ENCODE measurements at regions not wholly inside any gene's neighbourhood (a gene's known extent, or its start where the extent isn't known, plus 50 kb on each side); places are given as distances from the start of the nearest gene placed in this dataset.

DNA sequence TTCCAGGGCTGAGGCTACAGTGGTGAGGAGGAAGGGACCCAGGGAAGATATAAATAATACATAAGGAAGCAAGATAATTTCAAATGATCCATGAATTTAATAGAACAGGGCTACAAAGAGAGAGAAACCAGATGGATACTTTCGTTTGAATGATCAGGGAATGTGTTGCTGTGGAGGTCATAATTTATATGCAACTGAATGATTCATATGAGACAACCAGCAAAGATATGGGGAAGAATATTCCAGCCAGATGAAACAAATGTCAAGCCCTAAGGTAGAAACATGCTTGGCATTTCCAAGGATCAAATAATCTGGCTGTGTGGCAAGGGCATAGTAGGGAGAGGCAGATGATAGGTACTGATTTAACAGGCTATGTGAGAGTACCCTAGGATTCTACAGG lies 84.8 kb upstream of the ZC3H11B start:
- no peaks in the 10 kb centered on the region for H3K36me3 ChIP-seq (ENCODE audit: insufficient read depth, low read length)

DNA sequence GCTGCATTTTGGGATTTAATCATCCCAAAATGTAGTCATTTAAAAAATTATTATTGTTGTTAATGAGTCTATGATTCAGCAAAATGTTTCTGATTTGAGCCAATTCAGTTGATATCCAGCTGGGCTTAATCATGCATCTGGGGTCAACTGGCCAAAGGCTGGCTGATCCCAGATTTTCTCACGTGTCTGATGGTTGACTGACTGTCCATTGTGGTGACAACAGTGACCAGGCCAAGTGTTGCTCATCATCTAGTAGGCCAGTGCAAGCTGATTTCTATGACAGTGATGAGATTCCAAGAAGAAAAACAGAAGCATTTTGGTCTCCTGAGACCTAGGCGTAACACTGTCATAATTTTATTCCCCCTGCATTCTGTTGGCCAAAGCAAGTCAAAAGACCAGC lies 80.1 kb upstream of the ZC3H11B start:
- no peak overlapping the region for H3K4me3 ChIP-seq (ENCODE audit: low read depth, low read length, poor library complexity, severe bottlenecking)
- H3K9me2 ChIP-seq (ENCODE audit: low read depth, low read length) = no peaks in the 10 kb centered on the region
- no peak for TF ChIP-seq EZH2 (IDR thresholded peaks at IDR 0.05; ENCODE audit: borderline replicate concordance, low read length)
- TF ChIP-seq, protein P1, sequence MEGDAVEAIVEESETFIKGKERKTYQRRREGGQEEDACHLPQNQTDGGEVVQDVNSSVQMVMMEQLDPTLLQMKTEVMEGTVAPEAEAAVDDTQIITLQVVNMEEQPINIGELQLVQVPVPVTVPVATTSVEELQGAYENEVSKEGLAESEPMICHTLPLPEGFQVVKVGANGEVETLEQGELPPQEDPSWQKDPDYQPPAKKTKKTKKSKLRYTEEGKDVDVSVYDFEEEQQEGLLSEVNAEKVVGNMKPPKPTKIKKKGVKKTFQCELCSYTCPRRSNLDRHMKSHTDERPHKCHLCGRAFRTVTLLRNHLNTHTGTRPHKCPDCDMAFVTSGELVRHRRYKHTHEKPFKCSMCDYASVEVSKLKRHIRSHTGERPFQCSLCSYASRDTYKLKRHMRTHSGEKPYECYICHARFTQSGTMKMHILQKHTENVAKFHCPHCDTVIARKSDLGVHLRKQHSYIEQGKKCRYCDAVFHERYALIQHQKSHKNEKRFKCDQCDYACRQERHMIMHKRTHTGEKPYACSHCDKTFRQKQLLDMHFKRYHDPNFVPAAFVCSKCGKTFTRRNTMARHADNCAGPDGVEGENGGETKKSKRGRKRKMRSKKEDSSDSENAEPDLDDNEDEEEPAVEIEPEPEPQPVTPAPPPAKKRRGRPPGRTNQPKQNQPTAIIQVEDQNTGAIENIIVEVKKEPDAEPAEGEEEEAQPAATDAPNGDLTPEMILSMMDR (IDR thresholded peaks at IDR 0.05; ENCODE audit: low read length) = no peak
- no peaks in the 10 kb centered on the region for H3K79me2 ChIP-seq (ENCODE audit: insufficient read depth, low read length)
- H3K27ac ChIP-seq (ENCODE audit: low read depth, low read length, poor library complexity, severe bottlenecking) = no peak overlapping the region
- no peak overlapping the region for H2AFZ ChIP-seq (ENCODE audit: low read length)
- H3K36me3 ChIP-seq (ENCODE audit: insufficient read depth, low read length) = no peaks in the 10 kb centered on the region
- H3K4me1 ChIP-seq (ENCODE audit: insufficient read depth, low read length, severe bottlenecking) = no peaks in the 10 kb centered on the region
- H3F3A ChIP-seq (ENCODE audit: insufficient read depth, low read length) = no peaks in the 10 kb centered on the region
- no peak overlapping the region for H3K4me2 ChIP-seq (ENCODE audit: low read length)
- H3K9ac ChIP-seq (ENCODE audit: low read length) = no peak overlapping the region
- H3K27me3 ChIP-seq (ENCODE audit: insufficient read depth, low read length) = peaks cover 4% of the 10 kb centered on the region; the same call in 1 of the 2 replicates
- no peaks in the 10 kb centered on the region for H4K20me1 ChIP-seq (ENCODE audit: insufficient read depth, low read length)
- H3K9me3 ChIP-seq (ENCODE audit: low read length) = no peaks in the 10 kb centered on the region

More for the DNA sequence above, 84.8 kb upstream of the ZC3H11B start:
- Histone ChIP-seq H3K9me2 (ENCODE audit: low read depth, low read length) (no peaks in the 10 kb centered on the region), H3K27ac (ENCODE audit: low read depth, low read length, poor library complexity, severe bottlenecking) (no peak overlapping the region), H2AFZ (ENCODE audit: low read length) (no peak overlapping the region), H4K20me1 (ENCODE audit: insufficient read depth, low read length) (no peaks in the 10 kb centered on the region), H3K4me3 (ENCODE audit: low read depth, low read length, poor library complexity, severe bottlenecking) (no peak overlapping the region), H3K4me2 (ENCODE audit: low read length) (no peak overlapping the region), H3K27me3 (ENCODE audit: insufficient read depth, low read length) (peaks cover 4% of the 10 kb centered on the region; the same call in 1 of the 2 replicates), H3K9me3 (ENCODE audit: low read length) (no peaks in the 10 kb centered on the region), H3K4me1 (ENCODE audit: insufficient read depth, low read length, severe bottlenecking) (no peaks in the 10 kb centered on the region), H3F3A (ENCODE audit: insufficient read depth, low read length) (no peaks in the 10 kb centered on the region), H3K9ac (ENCODE audit: low read length) (no peak overlapping the region), H3K79me2 (ENCODE audit: insufficient read depth, low read length) (no peaks in the 10 kb centered on the region)
- TF ChIP-seq EZH2 (IDR thresholded peaks at IDR 0.05; ENCODE audit: borderline replicate concordance, low read length) = no peak
- TF ChIP-seq, protein P1 (IDR thresholded peaks at IDR 0.05; ENCODE audit: low read length) = no peak

DNA sequence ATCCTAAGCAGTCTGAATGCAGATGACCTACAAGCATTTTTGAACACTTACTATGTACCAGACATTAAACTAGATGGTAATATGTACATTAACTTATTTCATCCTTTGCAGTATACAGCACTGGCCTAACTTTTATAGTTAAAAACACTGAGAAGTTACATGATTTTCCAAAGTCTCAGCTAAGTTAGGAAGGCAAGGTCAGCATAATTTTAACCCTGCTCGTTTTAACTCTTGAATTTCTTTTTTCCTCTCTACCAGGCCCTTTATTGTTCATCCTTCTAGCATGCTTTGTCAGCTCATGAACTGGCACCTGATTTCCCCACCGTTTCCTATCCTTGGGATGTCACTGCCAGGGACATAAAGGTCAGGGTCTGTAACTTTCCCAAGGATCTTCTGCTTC lies 76.9 kb upstream of the ZC3H11B start:
- no peak overlapping the region for H2AFZ ChIP-seq (ENCODE audit: low read length)
- no peak for TF ChIP-seq EZH2 (IDR thresholded peaks at IDR 0.05; ENCODE audit: borderline replicate concordance, low read length)
- TF ChIP-seq, protein P1 (IDR thresholded peaks at IDR 0.05; ENCODE audit: low read length) = no peak
- no peak overlapping the region for H3K9ac ChIP-seq (ENCODE audit: low read length)
- no peaks in the 10 kb centered on the region for H4K20me1 ChIP-seq (ENCODE audit: insufficient read depth, low read length)
- H3K9me2 ChIP-seq (ENCODE audit: low read depth, low read length) = no peaks in the 10 kb centered on the region
- peaks cover 4% of the 10 kb centered on the region; the same call in 1 of the 2 replicates for H3K27me3 ChIP-seq (ENCODE audit: insufficient read depth, low read length)
- H3F3A ChIP-seq (ENCODE audit: insufficient read depth, low read length) = no peaks in the 10 kb centered on the region
- no peak overlapping the region for H3K4me3 ChIP-seq (ENCODE audit: low read depth, low read length, poor library complexity, severe bottlenecking)
- no peak overlapping the region for H3K27ac ChIP-seq (ENCODE audit: low read depth, low read length, poor library complexity, severe bottlenecking)
- H3K79me2 ChIP-seq (ENCODE audit: insufficient read depth, low read length) = no peaks in the 10 kb centered on the region
- no peaks in the 10 kb centered on the region for H3K4me1 ChIP-seq (ENCODE audit: insufficient read depth, low read length, severe bottlenecking)
- H3K4me2 ChIP-seq (ENCODE audit: low read length) = no peak overlapping the region
- no peaks in the 10 kb centered on the region for H3K9me3 ChIP-seq (ENCODE audit: low read length)
- no peaks in the 10 kb centered on the region for H3K36me3 ChIP-seq (ENCODE audit: insufficient read depth, low read length)

All from OCI-LY1 (cell line).